Mammary epithelial cell (primary cell): ENCODE measurements at regions not wholly inside any gene's neighbourhood (a gene's known extent, or its start where the extent isn't known, plus 50 kb on each side); places are given as distances from the start of the nearest gene placed in this dataset.

Experiments
- CTCF ChIP-seq, 2 donors: IDR thresholded peaks in 1 of 2; conservative IDR thresholded peaks in 1 of 2; 2 replicates each; pipeline ENCODE4 v1.5.1; 2011 to 2012; ENCODE audit warnings: inconsistent platforms in 2 of 2, low read length in 2 of 2, mild to moderate bottlenecking in 2 of 2, control low read depth in 1 of 2, low read depth in 1 of 2; ENCODE audit not compliant: insufficient read depth in 1 of 2; ENCODE audit errors: extremely low read depth in 1 of 2
- EZH2 ChIP-seq: IDR thresholded peaks from 2 replicates; pipeline ENCODE4 v1.6.1; 2012; ENCODE audit warnings: low read length, inconsistent platforms, borderline replicate concordance

- TF ChIP-seq CTCF (conservative IDR thresholded peaks at IDR 0.05 in 1 of 2, IDR thresholded peaks at IDR 0.05 in 1 of 2; ENCODE audit: extremely low read depth in 1 of 2, insufficient read depth in 1 of 2, low read depth in 1 of 2, low read length in 2 of 2) (no peak), EZH2 (no peak)
Measured at GRCh38 chr1:214980921-214981320, 101.6 kb upstream of the KCNK2 start.
